ENCODE measurements at regions not wholly inside any gene's neighbourhood (a gene's known extent, or its start where the extent isn't known, plus 50 kb on each side); places are given as distances from the start of the nearest gene placed in this dataset.

- H3K27ac ChIP-seq = no peak overlapping the region
- no peak overlapping the region for H3K4me3 ChIP-seq
- no peaks in the 10 kb centered on the region for H3K27me3 ChIP-seq
- H3K36me3 ChIP-seq = no peaks in the 10 kb centered on the region
- TF ChIP-seq POLR2A (IDR thresholded peaks at IDR 0.05) (no peak), POLR2AphosphoS5 (IDR thresholded peaks at IDR 0.05) (no peak), CTCF (IDR thresholded peaks at IDR 0.05) (no peak)
- H3K9me3 ChIP-seq = no peaks in the 10 kb centered on the region
- H3K4me1 ChIP-seq = no peaks in the 10 kb centered on the region
- DNase-seq (ENCODE audit: low spot score in 2 of 2) = no peak
- intact Hi-C loops (cut with DNase I; ENCODE audit: low total_unique reads) = no loop called here
These were observed 169.6 kb upstream of the GADL1 start for GRCh38 chr3:31064021-31064420.

GRCh38 chr3:31065765-31066164, 171.3 kb upstream of the GADL1 start:
- intact Hi-C loops (cut with DNase I; ENCODE audit: low total_unique reads) = no loop called here
- Histone ChIP-seq H3K36me3 (no peaks in the 10 kb centered on the region), H3K27ac (no peak overlapping the region), H3K4me3 (no peak overlapping the region), H3K4me1 (no peaks in the 10 kb centered on the region), H3K9me3 (no peaks in the 10 kb centered on the region), H3K27me3 (no peaks in the 10 kb centered on the region)
- TF ChIP-seq CTCF (IDR thresholded peaks at IDR 0.05) (no peak), POLR2AphosphoS5 (IDR thresholded peaks at IDR 0.05) (no peak), POLR2A (IDR thresholded peaks at IDR 0.05) (no peak)
- no peak for DNase-seq (ENCODE audit: low spot score in 2 of 2)

- H3K36me3 ChIP-seq = no peaks in the 10 kb centered on the region
- H3K27ac ChIP-seq = no peak overlapping the region
- intact Hi-C loops (cut with DNase I; ENCODE audit: low total_unique reads) = no loop called here
- no peaks in the 10 kb centered on the region for H3K27me3 ChIP-seq
- H3K4me3 ChIP-seq = no peak overlapping the region
- no peaks in the 10 kb centered on the region for H3K4me1 ChIP-seq
- DNase-seq (ENCODE audit: low spot score in 2 of 2) = peak in 1 of 2 donors; percentile 26
- H3K9me3 ChIP-seq = no peaks in the 10 kb centered on the region
- TF ChIP-seq POLR2A (IDR thresholded peaks at IDR 0.05) (no peak), CTCF (IDR thresholded peaks at IDR 0.05) (no peak), POLR2AphosphoS5 (IDR thresholded peaks at IDR 0.05) (peak in 1 of 3 donors; percentile 47)
These were observed 172.5 kb upstream of the GADL1 start for GRCh38 chr3:31067004-31067403.

GRCh38 chr3:31075471-31075870, 181.0 kb upstream of the GADL1 start:
- intact Hi-C loops (cut with DNase I; ENCODE audit: low total_unique reads) = no loop called here
- H3K36me3 ChIP-seq = no peaks in the 10 kb centered on the region
- no peak overlapping the region for H3K27ac ChIP-seq
- no peak overlapping the region for H3K4me3 ChIP-seq
- H3K4me1 ChIP-seq = no peaks in the 10 kb centered on the region
- no peaks in the 10 kb centered on the region for H3K27me3 ChIP-seq
- TF ChIP-seq POLR2A (IDR thresholded peaks at IDR 0.05) (no peak), CTCF (IDR thresholded peaks at IDR 0.05) (no peak), POLR2AphosphoS5 (IDR thresholded peaks at IDR 0.05) (no peak)
- DNase-seq (ENCODE audit: low spot score in 2 of 2) = no peak
- no peaks in the 10 kb centered on the region for H3K9me3 ChIP-seq

- DNase-seq (ENCODE audit: low spot score in 2 of 2) = no peak
- Histone ChIP-seq H3K4me3 (no peak overlapping the region), H3K36me3 (no peaks in the 10 kb centered on the region), H3K27me3 (no peaks in the 10 kb centered on the region), H3K4me1 (no peaks in the 10 kb centered on the region), H3K9me3 (no peaks in the 10 kb centered on the region), H3K27ac (no peak overlapping the region)
- no peak for TF ChIP-seq POLR2A (IDR thresholded peaks at IDR 0.05)
- TF ChIP-seq CTCF (IDR thresholded peaks at IDR 0.05) = no peak
- TF ChIP-seq POLR2AphosphoS5 (IDR thresholded peaks at IDR 0.05) = no peak
- intact Hi-C loops (cut with DNase I; ENCODE audit: low total_unique reads) = no loop called here
These were observed 181.4 kb upstream of the GADL1 start for GRCh38 chr3:31075876-31076275.

All from breast epithelium (tissue), 4 donors.